Right ventricle myocardium inferior (tissue), 1 donor: ENCODE measurements at regions not wholly inside any gene's neighbourhood (a gene's known extent, or its start where the extent isn't known, plus 50 kb on each side); places are given as distances from the start of the nearest gene placed in this dataset.
"Not testable (repeated sequence)": the region's sequence is repeated elsewhere in the genome, so short reads cannot be mapped to it uniquely, and the experiment has no call there.

Source experiments
- ATAC-seq: fragments of 200-7000 bp; cut with Tn5 transposase; one replicate; pipeline ENCODE4 v1.9.1; 2020; ENCODE audit warnings: mild to moderate bottlenecking, moderate library complexity
- DNase-seq: peaks from one replicate; pipeline ENCODE4 v3.0.0; 2021; ENCODE audit errors: missing footprints
- intact Hi-C: fragments of 100-400 bp; cut with DNase I; formaldehyde crosslinking; loops from one replicate; pipeline ENCODE4 v1.11.0; 2022
- donor health status: DM: no; HTN: yes; CAD: no; lungs with severe emphysema.

DNA sequence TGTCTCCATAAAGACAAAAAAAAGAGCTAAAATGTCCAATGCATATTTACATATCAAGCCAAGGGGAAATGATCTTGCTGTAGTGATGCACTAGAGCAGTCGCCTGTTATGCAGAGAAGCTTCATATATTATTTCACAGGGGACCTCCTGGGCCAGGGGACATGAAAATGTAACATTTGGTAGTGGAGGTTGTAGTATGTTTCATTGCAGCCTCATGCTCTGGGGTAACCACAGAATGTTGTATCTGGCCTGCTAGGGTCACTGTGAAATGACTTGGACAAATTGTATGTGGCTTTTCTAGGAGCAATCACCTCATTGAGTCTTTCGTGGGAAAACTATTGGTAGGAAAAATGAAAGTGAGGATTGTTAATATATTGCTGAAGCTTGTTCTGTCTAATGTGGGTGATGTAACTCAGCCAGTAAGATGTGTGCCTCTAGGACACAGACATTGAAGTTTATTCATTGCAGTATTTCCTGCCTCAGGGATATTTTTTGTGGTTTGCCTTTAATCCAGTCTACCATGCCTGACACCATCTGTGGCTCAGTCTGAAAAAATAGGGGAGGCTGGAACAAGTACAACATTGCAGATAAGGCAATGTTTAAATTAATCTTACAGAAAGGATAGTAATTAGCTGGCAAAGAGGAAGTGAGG, 430.8 kb upstream of the TNC start:
- intact Hi-C loops, result no loop called here
- ATAC-seq (no peak), DNase-seq (no peak)

DNA sequence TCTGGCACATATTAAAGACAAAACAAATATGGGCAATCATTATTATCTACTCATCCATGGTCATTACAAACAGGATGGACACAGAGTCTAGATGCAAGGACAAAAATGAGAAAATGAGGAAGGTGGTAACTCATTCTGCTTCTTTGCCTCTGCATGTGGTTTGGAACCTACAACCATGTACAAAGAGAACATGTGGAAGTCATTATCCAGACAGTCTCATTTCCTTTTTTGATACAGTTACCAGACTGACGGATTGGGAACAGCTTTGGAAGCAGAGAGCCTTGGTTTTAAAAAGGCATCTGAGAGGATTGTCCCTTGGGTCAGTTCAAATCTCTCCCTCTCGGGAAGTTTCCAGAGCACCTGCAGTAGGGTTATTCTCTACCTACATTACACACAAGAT, 433.4 kb upstream of the TNC start:
- no peak for DNase-seq
- intact Hi-C loops, result no loop called here
- ATAC-seq, result no peak

DNA sequence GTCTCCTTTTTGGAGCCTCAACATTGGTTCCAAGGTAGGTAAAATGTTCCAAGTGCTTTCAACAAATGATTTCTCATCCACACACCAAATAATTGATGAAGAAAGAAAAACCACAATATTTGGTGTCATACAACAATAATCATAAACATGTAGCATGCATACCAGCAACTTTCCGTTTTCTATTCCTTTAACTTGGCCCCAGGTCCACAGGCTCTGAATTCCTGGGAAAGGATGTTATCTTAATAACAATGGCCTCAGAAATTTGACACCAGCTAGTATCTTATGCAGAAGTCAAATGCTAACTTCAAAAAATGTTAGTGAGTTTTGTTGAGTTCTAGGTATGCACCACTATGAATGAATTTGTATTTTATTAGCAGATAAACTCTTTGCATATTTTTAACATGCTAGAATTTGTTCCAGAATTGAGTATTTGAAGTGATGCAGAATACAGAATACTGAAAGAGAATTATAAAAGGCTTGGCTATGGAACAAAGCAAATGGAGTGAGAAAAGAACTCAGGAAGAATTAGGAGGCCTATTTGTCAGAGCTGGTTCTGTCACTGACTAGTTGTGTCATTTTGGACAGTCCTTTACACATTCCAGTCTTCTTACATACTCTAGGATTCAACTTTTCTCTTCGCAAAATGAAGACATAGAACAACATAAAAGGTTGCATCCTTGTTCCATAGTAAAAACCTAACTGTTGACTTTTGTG, 435.3 kb upstream of the TNC start:
- DNase-seq (no peak), ATAC-seq (no peak)
- intact Hi-C loops, result no loop called here

DNA sequence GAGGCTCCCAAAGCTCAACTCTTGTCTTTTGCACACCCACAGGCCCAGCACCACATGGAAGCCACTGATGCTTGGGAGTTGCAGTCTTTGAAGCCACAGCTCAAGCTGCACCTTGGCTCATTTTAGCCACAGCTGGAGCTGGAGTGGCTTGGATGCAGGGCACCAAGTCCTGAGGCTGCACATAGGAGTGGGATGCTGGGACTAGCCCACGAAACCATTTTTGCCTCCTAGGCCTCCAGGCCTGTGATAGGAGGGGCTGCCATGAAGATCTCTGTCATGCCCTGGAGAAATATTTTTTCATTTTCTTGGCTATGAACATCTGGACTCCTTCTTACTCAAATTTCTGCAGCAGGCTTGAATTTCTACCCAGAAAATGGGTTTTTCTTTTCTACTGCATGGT, 438.5 kb upstream of the TNC start:
- intact Hi-C loops, result no loop called here
- ATAC-seq, result no peak
- DNase-seq, result no peak

DNA sequence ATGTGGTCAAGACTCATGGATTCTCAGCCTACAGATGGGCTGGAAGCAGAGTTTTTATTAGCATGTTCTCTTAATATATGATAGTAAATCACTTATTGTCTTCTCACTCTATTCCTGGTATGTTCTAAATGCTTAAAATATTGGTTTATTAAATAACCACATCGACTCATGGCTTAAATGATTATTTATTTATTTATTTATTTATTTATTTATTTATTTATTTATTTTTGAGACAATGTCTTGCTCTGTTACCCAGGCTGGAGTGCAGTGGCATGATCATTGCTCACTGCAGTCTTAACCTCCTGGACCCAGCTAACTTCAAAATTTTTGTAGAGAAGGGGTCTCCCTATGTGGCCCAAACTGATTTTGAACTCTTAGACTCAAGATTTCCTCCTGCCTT, 457.2 kb upstream of the TNC start:
- DNase-seq, result no peak
- ATAC-seq, result no peak
- intact Hi-C loops, result no loop called here

DNA sequence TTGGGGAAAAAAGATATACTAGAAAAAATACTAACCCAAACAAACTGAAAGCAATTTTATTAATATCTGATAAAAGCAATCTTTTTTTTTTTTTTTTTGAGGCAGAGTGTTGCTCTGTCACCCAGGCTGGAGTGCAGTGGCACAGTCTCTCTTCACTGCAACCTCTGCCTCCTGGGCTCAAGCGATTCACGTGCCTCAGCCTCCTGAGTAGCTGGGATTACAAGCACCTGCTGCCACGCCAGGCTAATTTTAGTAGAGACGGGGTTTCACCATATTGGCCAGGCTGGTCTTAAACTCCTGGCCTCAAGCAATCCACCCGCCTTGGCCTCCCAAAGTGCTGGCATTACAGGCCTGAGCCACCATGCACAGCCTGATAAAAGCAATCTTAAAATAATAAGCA, 467.5 kb upstream of the TNC start:
- ATAC-seq, intact Hi-C loops, DNase-seq: not testable (repeated sequence)

DNA sequence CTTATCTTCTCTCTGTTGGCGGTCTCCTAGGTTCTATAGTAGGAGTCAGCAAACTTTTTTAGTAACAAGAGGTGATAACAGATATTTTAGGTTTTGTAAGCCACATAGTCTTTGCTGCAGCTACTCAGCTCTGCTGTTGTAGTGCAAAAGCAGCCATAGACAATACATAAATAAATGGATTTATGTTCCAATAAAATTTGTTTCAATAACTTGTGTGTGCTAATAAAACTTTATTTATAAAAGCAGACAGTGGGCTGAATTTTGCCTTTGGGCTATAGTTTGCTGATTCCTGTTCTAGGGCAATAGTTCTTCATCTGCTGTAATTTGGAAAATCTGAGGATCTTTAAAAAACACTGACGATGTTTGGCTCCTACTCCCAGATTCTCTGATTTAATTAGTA, 469.4 kb upstream of the TNC start:
- no peak for ATAC-seq

DNA sequence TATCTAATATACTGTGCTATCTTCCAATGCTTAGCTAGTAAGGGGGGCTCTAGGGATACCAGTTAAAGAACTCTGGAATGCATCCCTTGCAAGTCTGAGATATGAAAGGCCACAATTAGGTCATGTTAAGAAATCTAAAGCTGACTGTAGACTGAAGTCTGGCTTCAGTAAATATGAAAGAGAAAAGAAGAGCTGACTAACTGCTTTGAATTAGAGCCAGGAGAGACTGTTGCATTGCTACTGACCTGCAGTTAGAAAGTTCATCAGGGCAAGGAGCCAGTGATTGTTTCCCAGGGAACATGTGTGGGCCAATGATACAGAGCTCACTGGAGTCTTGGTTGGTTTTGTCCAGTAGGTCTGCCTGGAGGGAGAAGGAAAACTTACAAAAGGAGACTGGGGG, 472.1 kb upstream of the TNC start:
- DNase-seq (no peak), ATAC-seq (peak; percentile 25)
- intact Hi-C loops, result loop anchor here (5.0 to 10.0 kb wide), 4 partner anchors 295 to 1272 kb away; no protein-coding TSS in a partner anchor

More for the DNA sequence above, 469.4 kb upstream of the TNC start:
- DNase-seq, result no peak
- intact Hi-C loops, result no loop called here

DNA sequence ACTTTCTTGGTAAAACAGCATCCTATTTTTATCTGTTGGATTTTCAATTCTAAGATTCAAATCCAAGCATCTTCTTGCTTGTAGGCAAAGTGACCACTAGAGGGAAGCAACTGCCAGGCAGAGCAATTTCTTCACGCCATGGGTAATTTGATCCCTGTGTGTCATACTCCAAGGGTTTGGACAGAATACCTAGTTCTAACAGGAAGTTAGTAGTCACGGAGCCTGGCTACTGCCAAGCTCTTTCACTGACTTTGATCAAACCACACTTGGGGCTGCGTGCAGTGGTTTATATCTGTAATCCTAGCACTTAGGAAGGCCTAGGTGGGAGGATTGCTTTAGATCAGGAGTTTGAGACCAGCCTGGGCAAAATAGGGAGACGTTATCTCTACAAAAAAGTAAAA, 473.6 kb upstream of the TNC start:
- intact Hi-C loops, result loop anchor here (5.0 to 10.0 kb wide), 4 partner anchors 293 to 1271 kb away; no protein-coding TSS in a partner anchor
- DNase-seq (no peak), ATAC-seq (peak; percentile 78)

DNA sequence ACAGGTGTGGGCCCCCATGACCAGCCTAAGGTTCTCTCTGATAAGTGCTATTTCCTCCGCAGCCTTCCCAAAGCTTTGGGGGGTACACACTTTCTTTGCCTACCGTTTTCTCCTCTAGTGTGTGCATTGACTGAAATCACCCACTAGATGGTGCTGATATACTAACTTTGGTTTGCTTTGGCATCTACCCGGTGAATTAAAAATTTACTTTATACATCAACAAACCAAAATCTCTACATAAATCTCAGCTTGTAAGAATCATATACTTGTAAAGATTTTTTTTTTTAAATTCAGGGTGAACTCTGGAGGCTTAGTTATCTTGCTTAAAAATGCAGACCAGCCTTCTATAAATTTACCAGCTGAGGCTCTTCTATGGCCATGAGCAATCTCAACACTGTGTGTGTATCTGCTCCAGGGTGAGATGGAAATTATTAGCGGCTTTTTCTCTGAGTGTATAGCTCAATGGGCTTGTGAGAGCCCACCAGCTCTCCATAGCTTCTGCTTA, 475.7 kb upstream of the TNC start:
- DNase-seq, result no peak
- ATAC-seq, result no peak
- intact Hi-C loops, result loop anchor here (2.0 to 10.0 kb wide), 5 partner anchors 291 to 1269 kb away; no protein-coding TSS in a partner anchor

DNA sequence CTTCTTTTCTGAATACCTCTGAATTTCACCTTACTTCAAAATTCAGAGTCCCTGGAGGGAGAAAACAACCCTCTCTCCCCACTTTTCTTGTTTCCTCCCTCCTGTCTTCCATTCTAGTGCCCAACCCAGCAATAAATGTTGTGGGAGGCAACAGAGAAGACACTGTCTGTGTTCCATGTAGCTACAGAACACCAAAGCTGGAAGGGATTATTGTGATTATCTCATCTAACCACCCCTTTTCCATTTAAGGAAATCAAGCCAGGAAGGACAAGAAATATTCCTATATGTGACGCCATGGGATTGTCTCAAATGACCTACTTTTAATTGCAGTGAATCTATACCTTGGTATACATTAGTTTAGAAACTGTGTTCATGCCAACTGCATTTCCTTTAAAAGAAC, 476.6 kb upstream of the TNC start:
- ATAC-seq (no peak), DNase-seq (no peak)
- intact Hi-C loops, result loop anchor here (5.0 to 10.0 kb wide), 4 partner anchors 290 to 1268 kb away; no protein-coding TSS in a partner anchor

DNA sequence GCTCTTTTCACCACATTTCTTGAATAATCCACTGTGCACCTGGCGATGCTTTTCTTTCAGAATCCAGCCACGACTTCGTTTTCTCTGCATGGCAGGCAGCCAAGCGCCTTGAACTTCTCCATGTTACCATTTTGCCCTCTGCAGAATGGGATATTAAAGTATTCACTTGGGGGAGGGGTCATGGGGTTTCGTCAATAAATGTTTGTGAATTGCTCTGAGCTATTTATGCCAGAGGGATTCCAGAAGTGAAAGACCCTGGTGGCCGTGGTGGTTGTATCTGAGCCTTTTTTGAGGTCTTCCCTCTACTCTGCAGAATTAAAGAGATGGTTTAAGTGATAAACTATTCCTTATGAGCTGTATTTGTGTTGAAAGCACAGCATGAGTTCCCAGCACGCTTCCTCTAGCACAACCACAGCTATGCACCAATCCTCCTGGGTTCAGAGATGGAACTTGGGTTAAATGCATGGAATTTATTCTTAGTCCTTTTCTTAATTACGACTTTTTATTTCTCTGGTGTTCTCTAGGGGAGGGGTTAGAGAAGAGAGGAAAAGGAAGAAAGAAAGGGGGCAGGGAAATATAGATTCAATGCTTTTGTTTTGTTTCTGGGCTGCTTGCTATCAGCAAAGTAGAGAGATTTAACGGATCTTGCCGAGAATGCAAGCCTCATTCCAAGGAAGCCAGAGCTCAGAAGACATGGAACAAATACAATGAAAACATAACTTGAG, 478.2 kb upstream of the TNC start:
- no peak for DNase-seq
- no peak for ATAC-seq
- intact Hi-C loops, result loop anchor here (10.0 kb wide), 1 partner anchor 289 kb away; no protein-coding TSS in a partner anchor

DNA sequence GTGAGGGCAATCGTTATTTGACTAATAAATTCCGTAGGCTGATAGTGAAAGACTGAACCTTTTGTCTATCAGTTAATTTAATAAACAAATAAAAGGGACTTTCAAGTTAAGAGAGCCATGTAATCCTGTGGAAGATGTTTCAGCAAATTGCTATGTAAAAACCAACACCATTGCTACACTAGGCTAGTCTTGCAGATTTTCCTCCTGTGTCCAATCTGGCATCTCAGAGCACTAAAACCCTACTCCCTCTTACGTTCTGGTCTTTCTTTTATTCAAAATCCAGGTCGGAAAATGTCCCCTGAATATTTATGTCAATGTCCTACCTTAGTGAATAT, 478.8 kb upstream of the TNC start:
- intact Hi-C loops, result loop anchor here (10.0 kb wide), 1 partner anchor 288 kb away; no protein-coding TSS in a partner anchor
- ATAC-seq (no peak), DNase-seq (no peak)

DNA sequence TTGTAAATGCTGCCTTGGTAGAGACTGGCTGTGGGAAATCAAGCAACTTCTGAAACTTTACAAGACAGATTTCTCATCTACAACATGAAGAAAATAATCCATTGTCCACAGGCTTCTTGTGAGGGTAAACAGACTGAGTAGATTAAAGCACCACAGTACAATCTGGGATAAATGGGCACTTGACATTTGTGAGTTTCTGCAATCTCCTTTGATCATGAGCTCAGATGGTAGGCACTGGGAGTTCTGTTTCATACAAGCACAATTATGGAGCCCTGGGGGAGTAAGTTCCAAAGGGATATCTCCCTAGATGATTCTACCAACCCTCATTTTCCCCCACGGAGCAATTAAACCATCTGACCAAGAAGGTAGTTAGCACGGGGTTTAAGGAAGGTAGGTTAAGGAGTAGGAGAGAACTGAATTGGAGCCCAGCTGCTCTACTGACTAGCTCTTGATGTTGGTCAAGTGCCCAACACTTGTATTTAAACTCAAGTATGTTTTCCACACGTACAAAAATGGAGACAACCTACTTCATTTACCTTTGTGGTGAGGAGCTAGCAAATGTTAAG, 479.5 kb upstream of the TNC start:
- DNase-seq, result no peak
- ATAC-seq, result no peak
- intact Hi-C loops, result loop anchor here (10.0 kb wide), 1 partner anchor 287 kb away; no protein-coding TSS in a partner anchor

DNA sequence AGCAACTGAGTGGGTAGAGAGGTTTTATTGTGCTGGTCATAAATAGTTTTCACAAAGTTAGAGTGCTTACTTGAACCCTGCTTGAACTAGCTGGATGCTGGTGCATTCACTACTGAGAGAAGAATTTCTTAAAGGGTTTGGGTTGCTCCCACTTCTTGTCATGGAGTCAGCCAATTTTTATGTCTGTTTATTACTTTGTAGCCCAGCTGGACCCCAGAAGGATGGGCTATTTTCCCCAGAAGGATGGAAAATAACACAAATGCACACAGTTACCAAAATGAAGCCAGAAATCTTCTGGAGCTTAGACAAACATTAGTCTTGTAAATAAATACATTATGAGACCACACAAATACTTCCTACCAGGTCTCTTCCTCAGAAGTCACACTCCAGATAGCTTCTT, 480.8 kb upstream of the TNC start:
- DNase-seq (no peak), ATAC-seq (no peak)
- intact Hi-C loops, result loop anchor here (10.0 kb wide), 1 partner anchor 286 kb away; no protein-coding TSS in a partner anchor

DNA sequence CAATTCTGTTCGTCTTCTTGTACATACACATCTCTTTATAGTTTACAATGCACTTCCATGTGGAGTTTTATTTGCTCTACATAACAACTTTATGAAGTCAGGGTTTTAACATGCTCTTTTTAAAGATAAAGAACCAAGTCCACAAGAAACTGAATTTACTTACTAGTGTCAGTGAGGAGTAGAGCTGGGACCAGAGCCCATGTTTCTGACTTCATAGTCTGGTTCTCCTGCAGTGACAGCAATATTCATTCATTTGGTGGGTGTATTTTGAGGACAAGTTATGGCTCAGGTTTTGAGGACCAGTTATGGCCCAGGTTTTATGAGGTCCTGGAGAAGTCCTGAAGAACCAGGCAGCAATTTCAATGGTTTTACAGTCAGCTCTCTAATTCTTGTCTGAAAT, 481.9 kb upstream of the TNC start:
- DNase-seq (no peak), ATAC-seq (no peak)
- intact Hi-C loops, result loop anchor here (10.0 kb wide), 1 partner anchor 285 kb away; no protein-coding TSS in a partner anchor

DNA sequence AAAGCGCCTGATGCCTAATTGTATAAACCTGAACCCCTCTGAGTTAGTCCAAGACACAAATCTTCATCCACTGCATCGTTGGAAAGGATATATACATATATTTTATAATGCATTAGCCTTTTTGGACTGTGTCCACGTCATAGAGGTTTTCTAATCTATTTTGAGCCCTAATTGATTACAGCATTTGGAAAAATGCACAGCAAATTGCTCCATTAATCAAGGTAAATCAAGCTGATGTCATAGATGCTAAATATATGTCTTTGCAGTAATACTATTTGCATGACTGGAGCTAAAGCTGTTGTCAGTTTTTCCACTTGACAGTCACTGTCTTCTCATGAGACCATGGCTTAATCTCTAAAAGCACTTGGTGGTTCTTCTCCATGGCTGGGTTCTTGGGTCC, 483.5 kb upstream of the TNC start:
- ATAC-seq (no peak), DNase-seq (no peak)
- intact Hi-C loops, result no loop called here

DNA sequence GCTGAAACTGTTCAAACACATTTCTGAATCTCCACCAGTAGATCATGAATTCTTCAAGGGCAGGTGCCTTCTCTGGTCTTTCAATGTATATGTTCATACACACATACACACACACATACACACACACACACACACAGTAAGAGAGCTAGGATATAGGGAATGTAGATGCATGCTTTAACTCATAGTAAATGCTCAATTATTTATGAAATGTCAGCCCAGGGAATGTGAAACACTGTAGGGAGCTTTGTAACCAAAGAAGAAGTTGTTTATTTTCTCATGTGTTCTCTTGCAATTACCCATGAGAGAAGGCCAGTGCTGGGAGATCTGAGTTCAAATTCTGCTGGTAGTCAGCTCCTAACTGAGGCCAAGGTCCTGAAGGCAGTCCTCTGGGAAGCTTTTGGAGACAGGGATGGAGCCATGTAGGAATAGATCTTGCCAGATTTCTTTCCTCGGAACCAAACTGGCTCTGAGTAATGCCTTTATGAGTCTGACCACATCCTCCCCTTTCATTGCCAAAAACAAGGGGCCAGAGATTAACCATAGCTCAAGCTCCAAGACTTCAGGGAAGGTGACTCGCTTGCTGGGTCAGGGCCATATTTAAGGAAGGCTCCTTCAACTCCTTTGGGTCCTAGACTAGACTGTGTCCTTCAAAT, 487.0 kb upstream of the TNC start:
- intact Hi-C loops, result no loop called here
- no peak for DNase-seq
- ATAC-seq, result peak; percentile 31

DNA sequence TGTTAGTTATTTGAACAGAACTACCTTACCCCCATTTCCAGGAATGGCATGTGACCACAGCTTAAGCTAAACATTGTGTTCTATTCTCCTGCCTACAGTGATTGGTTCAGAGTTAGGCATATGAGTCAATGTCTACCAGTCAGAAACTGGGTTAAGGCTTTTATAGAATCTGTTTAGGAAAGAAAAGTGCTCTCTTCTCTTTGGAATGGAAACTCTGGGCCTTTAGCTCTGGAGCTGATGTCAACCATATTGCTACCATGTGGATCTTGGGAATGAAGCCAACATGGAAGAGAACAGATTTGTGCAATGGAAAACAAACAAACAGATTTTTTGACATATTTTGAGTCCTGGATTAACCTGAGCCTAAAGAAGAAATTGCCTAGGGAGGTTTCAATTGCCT, 488.9 kb upstream of the TNC start:
- intact Hi-C loops, result no loop called here
- DNase-seq (no peak), ATAC-seq (no peak)
